ENCODE measurements at regions not wholly inside any gene's neighbourhood (a gene's known extent, or its start where the extent isn't known, plus 50 kb on each side); places are given as distances from the start of the nearest gene placed in this dataset.

- no peaks in the 10 kb centered on the region for H3K36me3 ChIP-seq
- no peak for TF ChIP-seq CTCF (IDR thresholded peaks at IDR 0.05)
- TF ChIP-seq POLR2A (IDR thresholded peaks at IDR 0.05) = no peak
- TF ChIP-seq POLR2AphosphoS5 (IDR thresholded peaks at IDR 0.05) = no peak
- 98% methylated on average over 2 of the region's 2 CpGs for WGBS
- no peak overlapping the region for H3K4me3 ChIP-seq
- no peak for DNase-seq (ENCODE audit: low spot score)
- H3K9me3 ChIP-seq = no peaks in the 10 kb centered on the region
- H3K27ac ChIP-seq = no peak overlapping the region
- H3K4me1 ChIP-seq (replicated peaks) = no peaks in the 10 kb centered on the region
- H3K27me3 ChIP-seq (replicated peaks; ENCODE audit: insufficient read depth) = no peaks in the 10 kb centered on the region
- intact Hi-C loops (cut with DNase I) = no loop called here
Observed at GRCh38 chr6:66159937-66160336, 452.9 kb upstream of the EYS start.

GRCh38 chr6:66153247-66153646 lies 446.2 kb upstream of the EYS start:
- H3K27ac ChIP-seq = no peak overlapping the region
- no peaks in the 10 kb centered on the region for H3K36me3 ChIP-seq
- no peaks in the 10 kb centered on the region for H3K9me3 ChIP-seq
- TF ChIP-seq CTCF (IDR thresholded peaks at IDR 0.05) (no peak), POLR2A (IDR thresholded peaks at IDR 0.05) (no peak), POLR2AphosphoS5 (IDR thresholded peaks at IDR 0.05) (no peak)
- intact Hi-C loops (cut with DNase I) = no loop called here
- WGBS = 58% methylated on average over 2 of the region's 2 CpGs
- no peak for DNase-seq (ENCODE audit: low spot score)
- H3K27me3 ChIP-seq (replicated peaks; ENCODE audit: insufficient read depth) = no peaks in the 10 kb centered on the region
- no peaks in the 10 kb centered on the region for H3K4me1 ChIP-seq (replicated peaks)
- H3K4me3 ChIP-seq = no peak overlapping the region

- H3K27ac ChIP-seq = no peak overlapping the region
- intact Hi-C loops (cut with DNase I) = no loop called here
- no peaks in the 10 kb centered on the region for H3K27me3 ChIP-seq (replicated peaks; ENCODE audit: insufficient read depth)
- H3K9me3 ChIP-seq = no peaks in the 10 kb centered on the region
- H3K4me1 ChIP-seq (replicated peaks) = no peaks in the 10 kb centered on the region
- DNase-seq (ENCODE audit: low spot score) = no peak
- no peak for TF ChIP-seq CTCF (IDR thresholded peaks at IDR 0.05)
- TF ChIP-seq POLR2A (IDR thresholded peaks at IDR 0.05) = no peak
- TF ChIP-seq POLR2AphosphoS5 (IDR thresholded peaks at IDR 0.05) = no peak
- H3K36me3 ChIP-seq = no peaks in the 10 kb centered on the region
- H3K4me3 ChIP-seq = no peak overlapping the region
Observed at GRCh38 chr6:66149132-66149531, 442.1 kb upstream of the EYS start.

- intact Hi-C loops (cut with DNase I) = no loop called here
- no peaks in the 10 kb centered on the region for H3K9me3 ChIP-seq
- no peaks in the 10 kb centered on the region for H3K36me3 ChIP-seq
- no peak overlapping the region for H3K27ac ChIP-seq
- 91% methylated on average over 8 of the region's 8 CpGs for WGBS
- H3K4me3 ChIP-seq = no peak overlapping the region
- DNase-seq (ENCODE audit: low spot score) = no peak
- no peaks in the 10 kb centered on the region for H3K4me1 ChIP-seq (replicated peaks)
- no peaks in the 10 kb centered on the region for H3K27me3 ChIP-seq (replicated peaks; ENCODE audit: insufficient read depth)
- TF ChIP-seq POLR2A (IDR thresholded peaks at IDR 0.05) (no peak), CTCF (IDR thresholded peaks at IDR 0.05) (no peak), POLR2AphosphoS5 (IDR thresholded peaks at IDR 0.05) (no peak)
Observed at GRCh38 chr6:66145867-66146266, 438.8 kb upstream of the EYS start.

- Histone ChIP-seq H3K4me3 (no peak overlapping the region), H3K27ac (no peak overlapping the region), H3K9me3 (no peaks in the 10 kb centered on the region), H3K27me3 (replicated peaks; ENCODE audit: insufficient read depth) (no peaks in the 10 kb centered on the region), H3K36me3 (no peaks in the 10 kb centered on the region), H3K4me1 (replicated peaks) (no peaks in the 10 kb centered on the region)
- DNase-seq (ENCODE audit: low spot score) = no peak
- WGBS = 33% methylated on average over 2 of the region's 2 CpGs
- intact Hi-C loops (cut with DNase I) = no loop called here
- TF ChIP-seq CTCF (IDR thresholded peaks at IDR 0.05) (no peak), POLR2AphosphoS5 (IDR thresholded peaks at IDR 0.05) (no peak), POLR2A (IDR thresholded peaks at IDR 0.05) (no peak)
Observed at GRCh38 chr6:66134021-66134420, 427.0 kb upstream of the EYS start.

Measured in prostate gland (tissue), 2 donors.